Neural progenitor cell (in vitro differentiated cells): ENCODE measurements at regions not wholly inside any gene's neighbourhood (a gene's known extent, or its start where the extent isn't known, plus 50 kb on each side); places are given as distances from the start of the nearest gene placed in this dataset.
"Not testable (repeated sequence)": the region's sequence is repeated elsewhere in the genome, so short reads cannot be mapped to it uniquely, and the experiment has no call there.

Experiments
- DNase-seq: peaks from one replicate; pipeline ENCODE4 v3.0.0-alpha.2; 2016; ENCODE audit warnings: low spot score
- H2AFZ ChIP-seq: fragments of 200-600 bp; sonication (generic); replicated peaks from 2 replicates; pipeline ENCODE4 v1.6.1; 2016; ENCODE audit warnings: antibody characterized with exemption
- H3F3A ChIP-seq: fragments of 200-600 bp; sonication (generic); 2 replicates; pipeline ENCODE4 v1.6.1; 2016; ENCODE audit warnings: antibody characterized with exemption, low read depth
- H3K27ac ChIP-seq: fragments of 200-600 bp; sonication (generic); 2 replicates; pipeline ENCODE4 v1.5.1; 2016; ENCODE audit warnings: mild to moderate bottlenecking
- H3K27me3 ChIP-seq: fragments of 200-600 bp; sonication (generic); 2 replicates; pipeline ENCODE4 v1.6.1; 2016; ENCODE audit warnings: mild to moderate bottlenecking, moderate library complexity
- H3K36me3 ChIP-seq: fragments of 200-600 bp; sonication (generic); 2 replicates; pipeline ENCODE4 v1.5.1; 2016
- H3K4me1 ChIP-seq: fragments of 200-600 bp; sonication (generic); 2 replicates; pipeline ENCODE4 v1.6.1; 2016; ENCODE audit warnings: mixed run types
- H3K4me2 ChIP-seq: fragments of 200-600 bp; sonication (generic); 2 replicates; pipeline ENCODE4 v1.6.1; 2016
- H3K4me3 ChIP-seq: fragments of 200-600 bp; sonication (generic); 2 replicates; pipeline ENCODE4 v1.5.1; 2016
- H3K79me2 ChIP-seq: fragments of 200-600 bp; sonication (generic); 2 replicates; pipeline ENCODE4 v1.6.1; 2016; ENCODE audit warnings: low read depth
- H3K9ac ChIP-seq: fragments of 200-600 bp; sonication (generic); 2 replicates; pipeline ENCODE4 v1.6.1; 2016
- H3K9me3 ChIP-seq: fragments of 200-600 bp; sonication (generic); 2 replicates; pipeline ENCODE4 v1.5.1; 2016; ENCODE audit warnings: low read depth
- H4K20me1 ChIP-seq: fragments of 200-600 bp; sonication (generic); 2 replicates; pipeline ENCODE4 v1.6.1; 2016; ENCODE audit warnings: low read depth
- H3K27ac Mint-ChIP-seq: 3 replicates; pipeline ENCODE4 v1.8.0; 2021; ENCODE audit warnings: mixed read lengths
- H3K27me3 Mint-ChIP-seq: 2 replicates; pipeline ENCODE4 v1.8.0; 2022; ENCODE audit warnings: low read depth, mild to moderate bottlenecking, inconsistent platforms, moderate library complexity, mixed read lengths; ENCODE audit not compliant: insufficient read depth
- H3K36me3 Mint-ChIP-seq: 3 replicates; pipeline ENCODE4 v1.8.0; 2021; ENCODE audit warnings: mixed read lengths
- H3K4me1 Mint-ChIP-seq: 3 replicates; pipeline ENCODE4 v1.8.0; 2021; ENCODE audit warnings: mixed read lengths
- H3K4me3 Mint-ChIP-seq: 3 replicates; pipeline ENCODE4 v1.8.0; 2021; ENCODE audit warnings: mild to moderate bottlenecking, moderate library complexity, mixed read lengths
- H3K9me3 Mint-ChIP-seq: 3 replicates; pipeline ENCODE4 v1.8.0; 2020; ENCODE audit warnings: mixed read lengths
- CTCF ChIP-seq: fragments of 200-600 bp; sonication (generic); IDR thresholded peaks from 2 replicates; pipeline ENCODE4 v1.5.1; 2017; ENCODE audit warnings: antibody characterized with exemption, mild to moderate bottlenecking
- EZH2 ChIP-seq: fragments of 200-600 bp; sonication (generic); IDR thresholded peaks from 2 replicates; pipeline ENCODE4 v1.6.1; 2017; ENCODE audit warnings: antibody characterized with exemption, mild to moderate bottlenecking, moderate library complexity
- EZH2phosphoT487 ChIP-seq: fragments of 200-600 bp; sonication (generic); IDR thresholded peaks from 2 replicates; pipeline ENCODE4 v1.6.1; 2017; ENCODE audit warnings: antibody characterized with exemption

GRCh38 chrX:55357236-55357635 lies 92.5 kb upstream of the PAGE3 start:
- no peak overlapping the region for H3K27ac ChIP-seq
- H3K9me3 Mint-ChIP-seq, result peaks cover 8% of the 10 kb centered on the region
- no peaks in the 10 kb centered on the region for H3K36me3 ChIP-seq
- H3K9ac ChIP-seq, result no peak overlapping the region
- no peaks in the 10 kb centered on the region for H3K4me1 Mint-ChIP-seq
- H3K9me3 ChIP-seq, result peaks cover 42% of the 10 kb centered on the region
- H3F3A ChIP-seq, result no peaks in the 10 kb centered on the region
- no peaks in the 10 kb centered on the region for H3K79me2 ChIP-seq
- DNase-seq, result no peak
- H3K27me3 Mint-ChIP-seq, result peaks cover 2% of the 10 kb centered on the region
- H4K20me1 ChIP-seq, result no peaks in the 10 kb centered on the region
- H3K4me3 Mint-ChIP-seq, result no peak overlapping the region
- H2AFZ ChIP-seq, result no peak overlapping the region
- H3K27me3 ChIP-seq, result no peaks in the 10 kb centered on the region
- no peaks in the 10 kb centered on the region for H3K4me1 ChIP-seq
- no peak overlapping the region for H3K27ac Mint-ChIP-seq
- no peak overlapping the region for H3K4me2 ChIP-seq
- H3K36me3 Mint-ChIP-seq, result no peaks in the 10 kb centered on the region
- no peak for TF ChIP-seq EZH2phosphoT487
- no peak for TF ChIP-seq CTCF
- no peak for TF ChIP-seq EZH2
- no peak overlapping the region for H3K4me3 ChIP-seq

DNA sequence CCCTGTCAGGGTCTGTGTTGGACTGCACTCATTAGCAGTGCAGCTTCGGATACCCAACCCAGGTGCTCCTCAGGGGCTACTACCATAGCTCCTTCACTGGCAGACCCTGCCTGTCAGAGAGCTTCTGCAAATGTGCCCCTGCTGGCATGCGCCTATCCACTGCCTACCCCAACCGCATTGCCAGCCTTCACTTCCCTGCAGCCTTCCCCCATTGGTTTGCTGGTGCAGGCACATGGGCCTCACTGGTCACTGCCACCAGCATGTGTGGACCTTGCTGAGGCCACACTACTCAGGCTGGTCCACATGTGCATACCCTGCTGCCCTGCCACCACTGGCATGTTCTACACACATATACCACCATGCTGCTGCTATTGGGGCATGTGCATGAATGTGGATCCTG lies 72.5 kb upstream of the MAGEH1 start:
- no peak overlapping the region for H2AFZ ChIP-seq
- Mint-ChIP-seq H3K36me3 (no peaks in the 10 kb centered on the region), H3K9me3 (peaks cover 6% of the 10 kb centered on the region), H3K4me1 (no peaks in the 10 kb centered on the region), H3K27ac (no peak overlapping the region), H3K27me3 (peaks cover 2% of the 10 kb centered on the region), H3K4me3 (no peak overlapping the region)
- no peaks in the 10 kb centered on the region for H3K4me1 ChIP-seq
- H3K27ac ChIP-seq, result no peak overlapping the region
- TF ChIP-seq EZH2phosphoT487 (no peak), CTCF (no peak), EZH2 (no peak)
- H3K27me3 ChIP-seq, result no peaks in the 10 kb centered on the region
- H3K36me3 ChIP-seq, result no peaks in the 10 kb centered on the region
- no peaks in the 10 kb centered on the region for H3F3A ChIP-seq
- H3K9ac ChIP-seq, result no peak overlapping the region
- H4K20me1 ChIP-seq, result no peaks in the 10 kb centered on the region
- no peaks in the 10 kb centered on the region for H3K79me2 ChIP-seq
- DNase-seq, result no peak
- H3K9me3 ChIP-seq, result peaks cover 22% of the 10 kb centered on the region
- H3K4me2 ChIP-seq, result no peak overlapping the region
- H3K4me3 ChIP-seq, result no peak overlapping the region

GRCh38 chrX:55389376-55389775 lies 62.6 kb upstream of the MAGEH1 start:
- H3K27me3 Mint-ChIP-seq, result peaks cover 5% of the 10 kb centered on the region
- Histone ChIP-seq H2AFZ (no peak overlapping the region), H3K36me3 (no peaks in the 10 kb centered on the region), H3F3A (no peaks in the 10 kb centered on the region), H3K9ac (no peak overlapping the region), H3K4me2 (no peak overlapping the region), H4K20me1 (no peaks in the 10 kb centered on the region), H3K79me2 (no peaks in the 10 kb centered on the region), H3K27ac (no peak overlapping the region), H3K4me1 (no peaks in the 10 kb centered on the region), H3K27me3 (no peaks in the 10 kb centered on the region), H3K9me3 (peaks cover 19% of the 10 kb centered on the region), H3K4me3 (no peak overlapping the region)
- no peak for DNase-seq
- no peak overlapping the region for H3K4me3 Mint-ChIP-seq
- TF ChIP-seq EZH2 (no peak), EZH2phosphoT487 (no peak), CTCF (no peak)
- H3K27ac Mint-ChIP-seq, result no peak overlapping the region
- H3K36me3 Mint-ChIP-seq, result no peaks in the 10 kb centered on the region
- H3K4me1 Mint-ChIP-seq, result no peaks in the 10 kb centered on the region
- H3K9me3 Mint-ChIP-seq, result peaks cover 5% of the 10 kb centered on the region

DNA sequence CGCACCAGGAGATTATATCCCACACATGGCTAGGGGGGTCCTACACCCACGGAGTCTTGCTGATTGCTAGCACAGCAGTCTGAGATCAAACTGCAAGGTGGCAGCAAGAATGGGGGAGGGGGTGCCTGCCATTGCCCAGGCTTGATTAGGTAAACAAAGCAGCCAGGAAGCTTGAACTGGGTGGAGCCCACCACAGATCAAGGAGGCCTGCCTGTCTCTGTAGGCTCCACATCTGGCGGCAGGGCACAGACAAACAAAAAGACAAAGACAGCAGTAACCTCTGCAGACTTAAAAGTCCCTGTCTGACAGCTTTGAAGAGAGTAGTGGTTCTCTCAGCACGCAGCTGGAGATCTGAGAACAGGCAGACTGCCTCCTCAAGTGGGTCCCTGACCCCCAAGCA lies 55.1 kb upstream of the MAGEH1 start:
- H3K9me3 Mint-ChIP-seq, result not testable (repeated sequence)

More for the DNA sequence above, 55.1 kb upstream of the MAGEH1 start:
- H3K4me1 ChIP-seq, H3K36me3 Mint-ChIP-seq, H3K27me3 ChIP-seq, H3K4me1 Mint-ChIP-seq, H3K36me3 ChIP-seq, H2AFZ ChIP-seq, H3K27ac Mint-ChIP-seq, H3K9ac ChIP-seq, DNase-seq, H3K4me2 ChIP-seq, H3F3A ChIP-seq, H3K27me3 Mint-ChIP-seq, H3K4me3 ChIP-seq, H4K20me1 ChIP-seq, H3K4me3 Mint-ChIP-seq, H3K79me2 ChIP-seq, H3K27ac ChIP-seq: not testable (repeated sequence)
- H3K9me3 ChIP-seq, result peaks cover 25% of the 10 kb centered on the region
